ENCODE measurements at regions not wholly inside any gene's neighbourhood (a gene's known extent, or its start where the extent isn't known, plus 50 kb on each side); places are given as distances from the start of the nearest gene placed in this dataset.

DNA sequence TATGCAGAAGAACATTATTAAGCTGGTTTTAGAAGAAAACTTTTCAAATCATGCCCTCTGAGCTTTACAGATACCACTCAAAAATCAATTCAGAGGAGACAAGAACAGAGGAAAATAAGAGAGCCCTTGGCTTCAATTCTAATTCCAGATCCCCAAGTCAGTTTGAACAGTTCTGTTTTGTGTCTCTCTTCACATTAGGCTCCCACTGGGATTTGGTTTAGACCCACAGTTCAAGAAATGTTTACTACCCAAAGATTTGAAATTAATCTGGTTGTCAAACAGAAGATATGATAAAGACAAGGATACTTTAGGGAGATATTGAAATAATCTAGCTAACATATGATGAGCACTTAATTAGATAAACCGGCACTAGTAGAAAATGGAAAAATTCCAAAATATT, 329.5 kb downstream of the RAD51AP2 start:
- TF ChIP-seq POLR2A (IDR thresholded peaks at IDR 0.05; ENCODE audit: low read depth, low read length) (no peak), POLR2AphosphoS5 (IDR thresholded peaks at IDR 0.05; ENCODE audit: low read depth, low read length) (no peak), TAF1 (IDR thresholded peaks at IDR 0.05; ENCODE audit: low read depth, low read length) (no peak)
